ENCODE measurements at regions not wholly inside any gene's neighbourhood (a gene's known extent, or its start where the extent isn't known, plus 50 kb on each side); places are given as distances from the start of the nearest gene placed in this dataset.

GRCh38 chr11:59284773-59285129 lies 72.0 kb upstream of the MPEG1 start:
- in situ Hi-C loops (cut with MboI; ENCODE audit: low pct_unique_long_range_greater_than_20kb, low sequenced_read_pairs, unreplicated experiment): no loop called here
- TF ChIP-seq CTCF (IDR thresholded peaks at IDR 0.05; ENCODE audit: extremely low read depth, insufficient read depth, missing control alignments): no peak
- no peak for DNase-seq (ENCODE audit: low spot score)

DNA sequence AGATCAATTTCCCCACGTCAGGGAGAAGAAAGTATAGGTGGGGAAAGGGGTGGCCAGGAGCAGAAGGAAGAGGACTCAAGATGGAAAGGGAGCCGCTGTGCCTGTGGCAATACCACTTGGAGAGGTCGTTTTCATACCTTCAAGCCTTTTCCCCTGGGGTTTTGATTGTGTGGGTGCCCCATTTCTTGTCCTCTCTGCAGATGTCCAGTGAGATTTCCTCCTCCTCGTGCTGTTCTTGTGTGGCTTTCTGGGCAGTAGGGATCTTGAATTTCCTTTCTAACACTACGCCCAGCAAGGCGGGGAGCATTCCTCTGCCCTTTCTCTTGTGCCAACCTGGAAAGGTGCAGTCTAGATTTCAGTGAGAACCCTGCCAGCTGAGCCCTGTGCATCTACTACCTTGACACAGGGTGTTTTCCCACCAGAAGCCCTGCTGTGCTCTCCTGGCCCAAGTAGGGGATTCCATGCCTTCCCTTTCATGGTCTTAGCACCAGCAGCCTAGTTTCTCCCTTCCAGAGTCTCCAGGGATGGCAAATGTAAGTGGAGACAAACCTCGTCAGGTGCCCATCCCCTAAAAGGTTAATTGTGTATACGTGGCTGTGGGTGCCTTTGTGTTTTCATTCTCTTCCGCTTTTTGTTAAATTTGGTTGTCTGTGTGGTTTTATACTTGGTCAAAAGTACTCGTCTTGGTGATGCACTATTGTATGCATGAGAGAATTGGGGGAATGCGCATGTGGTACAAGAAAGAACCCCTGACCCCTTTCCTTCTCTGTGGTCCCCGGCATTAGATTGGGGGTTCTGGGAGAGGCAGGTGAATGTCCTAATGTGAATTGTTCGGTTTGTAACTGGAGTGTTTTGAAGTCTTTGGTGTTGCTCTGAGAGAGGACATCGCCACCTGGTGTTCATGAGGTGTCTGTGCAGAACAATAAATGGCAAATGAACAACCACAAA lies 71.4 kb upstream of the MPEG1 start:
- DNase-seq (ENCODE audit: low spot score): peak; percentile 52
- in situ Hi-C loops (cut with MboI; ENCODE audit: low pct_unique_long_range_greater_than_20kb, low sequenced_read_pairs, unreplicated experiment): no loop called here
- peak; percentile 82 for TF ChIP-seq CTCF (IDR thresholded peaks at IDR 0.05; ENCODE audit: extremely low read depth, insufficient read depth, missing control alignments)

DNA sequence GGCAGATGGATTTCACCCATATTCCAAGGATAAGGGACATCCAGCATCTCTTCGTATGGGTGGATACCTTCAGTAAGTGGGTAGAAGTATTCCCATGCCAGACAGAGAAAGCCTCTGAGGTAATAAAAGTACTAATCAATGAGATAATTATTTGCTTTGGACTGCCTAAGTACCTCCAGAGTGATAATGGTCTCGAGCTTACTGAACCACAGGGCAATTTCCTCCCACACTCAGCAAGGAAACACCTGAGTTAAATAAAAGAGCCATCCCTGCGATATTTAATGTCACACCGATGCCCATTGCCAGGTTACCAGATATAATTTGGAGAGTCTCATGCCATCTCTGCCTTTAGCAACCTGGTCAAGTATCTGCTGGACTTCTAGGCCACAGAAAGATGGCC lies 70.6 kb upstream of the MPEG1 start:
- in situ Hi-C loops (cut with MboI; ENCODE audit: low pct_unique_long_range_greater_than_20kb, low sequenced_read_pairs, unreplicated experiment): no loop called here
- DNase-seq (ENCODE audit: low spot score): no peak
- TF ChIP-seq CTCF (IDR thresholded peaks at IDR 0.05; ENCODE audit: extremely low read depth, insufficient read depth, missing control alignments): no peak

- in situ Hi-C loops (cut with MboI; ENCODE audit: low pct_unique_long_range_greater_than_20kb, low sequenced_read_pairs, unreplicated experiment): no loop called here
- no peak for DNase-seq (ENCODE audit: low spot score)
- TF ChIP-seq CTCF (IDR thresholded peaks at IDR 0.05; ENCODE audit: extremely low read depth, insufficient read depth, missing control alignments): no peak
Measured at GRCh38 chr11:59281177-59281576, 68.5 kb upstream of the MPEG1 start.

DNA sequence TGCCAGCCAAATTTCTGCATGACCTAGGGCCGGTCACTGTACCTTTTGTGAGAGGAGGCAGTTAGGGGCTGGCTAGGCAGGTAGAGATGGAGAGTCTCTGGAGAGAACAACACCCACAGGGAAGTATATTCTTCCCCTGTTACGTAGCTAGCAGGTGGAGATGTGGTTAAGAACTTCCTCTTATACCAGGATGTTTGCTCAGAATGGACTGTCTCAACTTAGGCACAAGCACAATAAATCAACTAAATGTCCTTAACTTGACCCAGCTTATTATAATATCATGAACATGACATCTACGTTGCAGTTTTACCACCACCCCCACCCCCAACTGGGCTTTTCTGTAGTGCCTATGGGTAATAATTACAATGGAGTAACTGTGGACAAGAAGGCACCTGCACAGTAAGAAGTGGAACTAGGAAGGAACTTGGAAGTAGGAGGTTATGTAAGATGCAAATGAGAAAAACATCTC lies 60.7 kb upstream of the MPEG1 start:
- TF ChIP-seq CTCF (IDR thresholded peaks at IDR 0.05; ENCODE audit: extremely low read depth, insufficient read depth, missing control alignments): no peak
- DNase-seq (ENCODE audit: low spot score): peak; percentile 38
- in situ Hi-C loops (cut with MboI; ENCODE audit: low pct_unique_long_range_greater_than_20kb, low sequenced_read_pairs, unreplicated experiment): no loop called here

DNA sequence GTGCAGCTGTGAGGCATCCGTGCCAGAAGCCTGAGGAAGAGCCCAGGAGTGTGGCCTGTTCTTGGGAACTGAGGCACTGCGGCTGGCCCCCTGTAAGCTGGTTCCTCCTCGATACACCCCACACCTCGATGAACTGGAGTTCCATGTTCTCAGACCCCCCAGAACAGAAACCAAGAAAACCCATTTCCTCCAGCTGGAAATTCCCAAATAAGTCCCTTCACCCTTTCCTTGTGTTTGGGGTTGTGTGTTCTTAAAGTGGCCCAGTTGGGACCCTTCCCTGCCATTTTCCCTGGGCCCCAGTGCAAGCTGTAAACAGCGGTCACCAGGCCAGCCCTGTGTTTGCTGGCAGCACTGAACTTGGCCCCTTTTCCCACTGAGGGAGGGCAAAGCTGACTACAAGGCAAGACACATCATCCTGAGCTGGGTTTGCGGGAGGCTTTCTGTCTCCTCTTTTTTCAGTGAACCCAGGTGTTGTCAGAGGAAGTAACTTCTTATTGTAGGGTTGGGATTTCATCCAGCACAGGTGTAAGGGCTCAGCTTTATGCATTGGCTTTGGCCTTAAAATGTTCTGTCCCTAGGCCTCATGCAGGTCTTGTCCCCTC lies 60.1 kb upstream of the MPEG1 start:
- no peak for DNase-seq (ENCODE audit: low spot score)
- no peak for TF ChIP-seq CTCF (IDR thresholded peaks at IDR 0.05; ENCODE audit: extremely low read depth, insufficient read depth, missing control alignments)
- in situ Hi-C loops (cut with MboI; ENCODE audit: low pct_unique_long_range_greater_than_20kb, low sequenced_read_pairs, unreplicated experiment): no loop called here

All from GM13977 (cell line).